Bronchial epithelial cell (primary cell): ENCODE measurements at regions not wholly inside any gene's neighbourhood (a gene's known extent, or its start where the extent isn't known, plus 50 kb on each side); places are given as distances from the start of the nearest gene placed in this dataset.

Experiments used
- DNase-seq: peaks from one replicate; pipeline ENCODE4 v3.0.0-alpha.2; 2010; ENCODE audit warnings: low read depth
- FAIRE-seq: peaks from 2 replicates; lab custom pipeline; 2011; peaks lifted over from hg19 to GRCh38; lab: Jason Lieb, UNC
- H3K27me3 ChIP-seq: 2 replicates; pipeline ENCODE4 v1.5.1; 2011; ENCODE audit warnings: low read length; ENCODE audit not compliant: control insufficient read depth, insufficient read depth
- H3K36me3 ChIP-seq: 2 replicates; pipeline ENCODE4 v1.5.1; 2011; ENCODE audit warnings: low read length; ENCODE audit not compliant: control insufficient read depth, insufficient read depth
- H3K4me3 ChIP-seq: 2 replicates; pipeline ENCODE4 v1.5.1; 2011; ENCODE audit warnings: mild to moderate bottlenecking, low read depth, low read length, control low read depth
- CTCF ChIP-seq: IDR thresholded peaks from 2 replicates; pipeline ENCODE4 v1.5.1; 2011; ENCODE audit warnings: mild to moderate bottlenecking, moderate library complexity, low read length, control low read depth, inconsistent platforms; ENCODE audit not compliant: insufficient read depth, severe bottlenecking

GRCh38 chr9:115191667-115192066 is 73.7 kb upstream of the TNC start:
- TF ChIP-seq CTCF, result no peak
- no peak for FAIRE-seq
- H3K4me3 ChIP-seq, result no peak overlapping the region

GRCh38 chr9:115192280-115192679 is 74.3 kb upstream of the TNC start:
- Histone ChIP-seq H3K36me3 (no peaks in the 10 kb centered on the region), H3K27me3 (no peaks in the 10 kb centered on the region), H3K4me3 (no peak overlapping the region)
- DNase-seq (no peak), FAIRE-seq (no peak)
- no peak for TF ChIP-seq CTCF

More at GRCh38 chr9:115191667-115192066, 73.7 kb upstream of the TNC start:
- Histone ChIP-seq H3K27me3 (no peaks in the 10 kb centered on the region), H3K36me3 (no peaks in the 10 kb centered on the region)
- no peak for DNase-seq

- H3K4me3 ChIP-seq, result no peak overlapping the region
- TF ChIP-seq CTCF, result no peak
- FAIRE-seq, result no peak
- no peaks in the 10 kb centered on the region for H3K36me3 ChIP-seq
- no peak for DNase-seq
- no peaks in the 10 kb centered on the region for H3K27me3 ChIP-seq
Observed at GRCh38 chr9:115192835-115193525, 75.0 kb upstream of the TNC start.

GRCh38 chr9:115193777-115194176 is 75.8 kb upstream of the TNC start:
- no peak for FAIRE-seq
- Histone ChIP-seq H3K27me3 (no peaks in the 10 kb centered on the region), H3K36me3 (no peaks in the 10 kb centered on the region), H3K4me3 (no peak overlapping the region)
- TF ChIP-seq CTCF, result no peak
- no peak for DNase-seq

- no peak for TF ChIP-seq CTCF
- FAIRE-seq (no peak), DNase-seq (no peak)
- Histone ChIP-seq H3K27me3 (no peaks in the 10 kb centered on the region), H3K4me3 (no peak overlapping the region), H3K36me3 (no peaks in the 10 kb centered on the region)
Observed at GRCh38 chr9:115194216-115194615, 76.3 kb upstream of the TNC start.

GRCh38 chr9:115195912-115196311 is 78.0 kb upstream of the TNC start:
- H3K27me3 ChIP-seq, result no peaks in the 10 kb centered on the region
- FAIRE-seq, result no peak

More at GRCh38 chr9:115195912-115196311, 78.0 kb upstream of the TNC start:
- DNase-seq, result no peak
- Histone ChIP-seq H3K36me3 (no peaks in the 10 kb centered on the region), H3K4me3 (no peak overlapping the region)
- no peak for TF ChIP-seq CTCF
